ENCODE measurements at regions not wholly inside any gene's neighbourhood (a gene's known extent, or its start where the extent isn't known, plus 50 kb on each side); places are given as distances from the start of the nearest gene placed in this dataset.
A peak's percentile ranks its signal among the peaks of the same experiment; 100 is the strongest.

GRCh38 chr2:62431512-62431911 lies 74.5 kb downstream of the TMEM17 start:
- Histone ChIP-seq H3K27me3 (ENCODE audit: control insufficient read depth, insufficient read depth, low read length) (no peaks in the 10 kb centered on the region), H3K27ac (ENCODE audit: low read length) (no peak overlapping the region), H3K4me3 (ENCODE audit: low read length) (no peak overlapping the region), H3K9me3 (replicated peaks; ENCODE audit: control insufficient read depth, low read depth, low read length) (no peaks in the 10 kb centered on the region), H3K36me3 (ENCODE audit: control insufficient read depth, insufficient read depth, low read length) (no peaks in the 10 kb centered on the region), H3K4me1 (ENCODE audit: control insufficient read depth, insufficient read depth, low read length) (no peaks in the 10 kb centered on the region)
- 87% methylated on average over 3 of the region's 3 CpGs for WGBS (ENCODE audit: insufficient coverage)
- DNase-seq: no peak

GRCh38 chr2:62430146-62430545 lies 75.8 kb downstream of the TMEM17 start:
- H3K4me3 ChIP-seq (ENCODE audit: low read length): no peak overlapping the region
- H3K4me1 ChIP-seq (ENCODE audit: control insufficient read depth, insufficient read depth, low read length): no peaks in the 10 kb centered on the region
- H3K27ac ChIP-seq (ENCODE audit: low read length): no peak overlapping the region
- no peak for DNase-seq
- H3K36me3 ChIP-seq (ENCODE audit: control insufficient read depth, insufficient read depth, low read length): no peaks in the 10 kb centered on the region
- no peaks in the 10 kb centered on the region for H3K9me3 ChIP-seq (replicated peaks; ENCODE audit: control insufficient read depth, low read depth, low read length)
- no peaks in the 10 kb centered on the region for H3K27me3 ChIP-seq (ENCODE audit: control insufficient read depth, insufficient read depth, low read length)

DNA sequence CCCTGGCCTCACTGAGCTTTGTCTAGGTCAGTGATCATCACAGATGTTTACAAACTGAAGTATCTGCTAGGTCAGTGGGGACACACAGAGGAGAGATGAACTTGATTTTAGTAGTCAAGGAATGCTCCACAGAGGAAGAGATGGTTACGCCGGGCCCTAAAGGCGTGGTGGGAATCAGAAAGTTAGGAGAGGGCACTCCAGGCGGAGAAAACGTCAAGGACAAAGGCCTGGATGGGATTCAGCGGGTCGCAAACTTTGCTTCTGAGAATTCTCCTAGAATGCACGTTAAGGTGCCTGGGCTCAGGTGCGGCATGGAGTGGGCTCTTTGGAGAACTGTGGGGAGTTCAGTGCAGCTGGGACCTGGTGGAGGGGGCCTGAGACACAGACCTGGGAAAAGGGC lies 78.8 kb downstream of the TMEM17 start:
- Histone ChIP-seq H3K4me1 (ENCODE audit: control insufficient read depth, insufficient read depth, low read length) (no peaks in the 10 kb centered on the region), H3K27ac (ENCODE audit: low read length) (no peak overlapping the region)

DNA sequence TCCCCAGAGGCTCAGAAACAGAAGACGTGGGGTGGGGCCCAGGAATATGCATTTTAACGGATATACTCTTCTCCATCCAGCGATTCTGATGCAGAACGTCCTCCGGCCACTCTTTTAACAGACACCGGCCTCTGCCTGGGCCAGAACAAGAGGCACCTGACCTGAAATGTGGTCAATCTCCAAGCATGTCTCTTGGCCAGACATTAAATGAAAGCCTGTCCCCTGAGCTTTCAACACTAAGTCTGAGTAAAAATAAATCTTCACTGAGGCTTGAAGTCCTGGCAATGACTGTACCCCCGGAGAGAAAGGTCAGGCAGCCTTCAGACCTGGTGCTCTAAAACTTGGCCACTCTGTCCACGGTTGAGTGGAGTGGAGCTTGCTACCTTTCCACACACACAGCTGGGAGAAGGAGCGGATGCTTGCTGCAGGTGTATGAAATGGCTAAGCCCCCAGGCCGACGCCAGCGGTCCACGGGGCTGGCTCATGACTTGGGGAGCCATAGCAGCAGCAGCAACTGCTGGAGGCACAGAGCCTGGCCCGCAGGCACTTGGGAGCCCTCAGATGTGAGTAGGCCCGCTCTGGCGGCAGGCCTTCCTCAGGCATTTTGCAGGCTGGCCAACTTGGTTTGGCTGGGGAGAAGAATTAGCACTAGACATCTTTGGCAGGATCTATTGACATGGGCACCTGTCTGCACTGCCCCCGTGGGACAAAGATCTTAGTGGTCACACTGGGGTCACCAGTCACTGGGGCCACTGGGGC lies 79.7 kb downstream of the TMEM17 start:
- H3K27ac ChIP-seq (ENCODE audit: low read length): no peak overlapping the region
- no peaks in the 10 kb centered on the region for H3K4me1 ChIP-seq (ENCODE audit: control insufficient read depth, insufficient read depth, low read length)
- H3K27me3 ChIP-seq (ENCODE audit: control insufficient read depth, insufficient read depth, low read length): no peaks in the 10 kb centered on the region
- no peaks in the 10 kb centered on the region for H3K9me3 ChIP-seq (replicated peaks; ENCODE audit: control insufficient read depth, low read depth, low read length)
- DNase-seq: no peak
- 80% methylated on average over 15 of the region's 17 CpGs for WGBS (ENCODE audit: insufficient coverage)
- no peaks in the 10 kb centered on the region for H3K36me3 ChIP-seq (ENCODE audit: control insufficient read depth, insufficient read depth, low read length)
- no peak overlapping the region for H3K4me3 ChIP-seq (ENCODE audit: low read length)

More for the DNA sequence above, 78.8 kb downstream of the TMEM17 start:
- Histone ChIP-seq H3K36me3 (ENCODE audit: control insufficient read depth, insufficient read depth, low read length) (no peaks in the 10 kb centered on the region), H3K9me3 (replicated peaks; ENCODE audit: control insufficient read depth, low read depth, low read length) (no peaks in the 10 kb centered on the region), H3K27me3 (ENCODE audit: control insufficient read depth, insufficient read depth, low read length) (no peaks in the 10 kb centered on the region), H3K4me3 (ENCODE audit: low read length) (no peak overlapping the region)
- no peak for DNase-seq
- WGBS (ENCODE audit: insufficient coverage): 97% methylated on average over 7 of the region's 9 CpGs

DNA sequence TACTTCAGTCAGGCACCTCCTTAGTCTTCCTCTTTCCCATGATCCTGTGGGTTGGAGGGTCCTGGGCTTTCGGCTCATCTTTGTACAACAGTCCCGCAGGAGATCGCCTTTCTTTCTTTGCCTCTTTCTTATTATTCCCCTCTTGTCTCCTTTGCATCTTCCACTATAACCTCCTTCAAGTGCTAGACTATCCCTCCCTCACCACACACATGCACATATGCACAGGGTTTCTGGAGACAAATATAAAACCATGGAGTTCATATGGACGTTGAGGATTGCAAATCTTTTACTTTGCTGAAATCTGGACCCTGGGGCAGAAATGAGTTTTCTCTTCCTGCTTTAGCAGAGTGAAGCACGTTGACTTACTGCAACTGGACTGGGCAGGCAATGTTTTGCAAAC lies 80.3 kb downstream of the TMEM17 start:
- no peak overlapping the region for H3K27ac ChIP-seq (ENCODE audit: low read length)
- H3K4me3 ChIP-seq (ENCODE audit: low read length): no peak overlapping the region
- no peak for DNase-seq
- no peaks in the 10 kb centered on the region for H3K4me1 ChIP-seq (ENCODE audit: control insufficient read depth, insufficient read depth, low read length)
- WGBS (ENCODE audit: insufficient coverage): 70% methylated on average over 4 of the region's 5 CpGs
- no peaks in the 10 kb centered on the region for H3K36me3 ChIP-seq (ENCODE audit: control insufficient read depth, insufficient read depth, low read length)
- H3K9me3 ChIP-seq (replicated peaks; ENCODE audit: control insufficient read depth, low read depth, low read length): no peaks in the 10 kb centered on the region
- H3K27me3 ChIP-seq (ENCODE audit: control insufficient read depth, insufficient read depth, low read length): no peaks in the 10 kb centered on the region

DNA sequence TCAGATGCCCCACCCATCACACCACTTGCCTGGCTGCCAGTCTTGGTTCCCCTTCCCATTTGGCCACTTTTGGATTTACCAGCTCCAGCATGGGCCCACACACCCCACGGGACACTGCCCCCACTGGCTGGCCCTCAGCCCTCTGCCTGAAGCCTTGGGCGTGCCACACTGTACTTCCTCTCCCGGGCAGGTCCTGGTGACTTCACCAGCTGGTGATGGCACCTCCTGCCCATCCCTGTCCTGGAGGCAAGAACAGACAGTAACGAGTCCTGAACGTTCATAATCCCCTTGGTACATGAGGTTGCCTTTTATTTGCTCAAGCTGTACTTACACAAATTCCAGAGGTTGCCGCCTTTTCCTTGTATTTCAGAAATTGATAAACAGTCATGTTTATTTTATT lies 81.1 kb downstream of the TMEM17 start:
- DNase-seq: no peak
- Histone ChIP-seq H3K4me3 (ENCODE audit: low read length) (no peak overlapping the region), H3K9me3 (replicated peaks; ENCODE audit: control insufficient read depth, low read depth, low read length) (no peaks in the 10 kb centered on the region), H3K36me3 (ENCODE audit: control insufficient read depth, insufficient read depth, low read length) (no peaks in the 10 kb centered on the region), H3K27me3 (ENCODE audit: control insufficient read depth, insufficient read depth, low read length) (no peaks in the 10 kb centered on the region), H3K4me1 (ENCODE audit: control insufficient read depth, insufficient read depth, low read length) (no peaks in the 10 kb centered on the region), H3K27ac (ENCODE audit: low read length) (no peak overlapping the region)
- WGBS (ENCODE audit: insufficient coverage): 84% methylated on average over 3 of the region's 6 CpGs

GRCh38 chr2:62423883-62424458 lies 82.0 kb downstream of the TMEM17 start:
- H3K36me3 ChIP-seq (ENCODE audit: control insufficient read depth, insufficient read depth, low read length): no peaks in the 10 kb centered on the region
- 89% methylated on average over 2 of the region's 3 CpGs for WGBS (ENCODE audit: insufficient coverage)
- no peaks in the 10 kb centered on the region for H3K4me1 ChIP-seq (ENCODE audit: control insufficient read depth, insufficient read depth, low read length)

GRCh38 chr2:62423235-62423634 lies 82.8 kb downstream of the TMEM17 start:
- WGBS (ENCODE audit: insufficient coverage): 69% methylated on average over 4 of the region's 6 CpGs
- Histone ChIP-seq H3K27me3 (ENCODE audit: control insufficient read depth, insufficient read depth, low read length) (no peaks in the 10 kb centered on the region), H3K4me3 (ENCODE audit: low read length) (no peak overlapping the region), H3K9me3 (replicated peaks; ENCODE audit: control insufficient read depth, low read depth, low read length) (peaks cover 3% of the 10 kb centered on the region), H3K4me1 (ENCODE audit: control insufficient read depth, insufficient read depth, low read length) (no peaks in the 10 kb centered on the region), H3K27ac (ENCODE audit: low read length) (no peak overlapping the region), H3K36me3 (ENCODE audit: control insufficient read depth, insufficient read depth, low read length) (no peaks in the 10 kb centered on the region)
- no peak for DNase-seq

More at GRCh38 chr2:62423883-62424458, 82.0 kb downstream of the TMEM17 start:
- H3K4me3 ChIP-seq (ENCODE audit: low read length): no peak overlapping the region
- no peak overlapping the region for H3K27ac ChIP-seq (ENCODE audit: low read length)
- no peak for DNase-seq
- H3K27me3 ChIP-seq (ENCODE audit: control insufficient read depth, insufficient read depth, low read length): no peaks in the 10 kb centered on the region
- peaks cover 3% of the 10 kb centered on the region for H3K9me3 ChIP-seq (replicated peaks; ENCODE audit: control insufficient read depth, low read depth, low read length)

DNA sequence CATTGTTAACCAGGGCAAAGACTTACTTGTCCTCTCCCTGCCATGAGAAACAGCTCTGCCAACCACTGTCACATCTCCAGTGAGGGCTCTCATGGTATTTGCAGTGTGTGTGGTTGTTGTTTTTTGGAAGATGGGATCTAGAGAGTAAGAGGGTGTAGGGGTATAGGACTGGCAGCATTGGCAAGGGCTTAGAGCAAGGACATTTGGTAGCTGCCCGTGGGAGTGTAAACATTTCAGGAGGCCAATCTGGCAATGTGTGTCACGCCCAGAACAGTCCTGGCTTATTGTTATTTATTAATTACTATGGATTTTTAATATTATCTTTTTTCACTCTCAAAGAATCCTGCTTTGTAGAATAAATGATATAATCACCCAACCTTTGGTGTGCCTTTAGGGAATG lies 90.5 kb downstream of the TMEM17 start:
- H3K27ac ChIP-seq (ENCODE audit: low read length): no peak overlapping the region
- H3K4me3 ChIP-seq (ENCODE audit: low read length): no peak overlapping the region
- H3K9me3 ChIP-seq (replicated peaks; ENCODE audit: control insufficient read depth, low read depth, low read length): peaks cover 3% of the 10 kb centered on the region
- no CpG with 5 or more reads among the region's 2 CpGs for WGBS (ENCODE audit: insufficient coverage)
- DNase-seq: no peak
- H3K27me3 ChIP-seq (ENCODE audit: control insufficient read depth, insufficient read depth, low read length): no peaks in the 10 kb centered on the region
- peaks cover 11% of the 10 kb centered on the region for H3K4me1 ChIP-seq (ENCODE audit: control insufficient read depth, insufficient read depth, low read length)
- H3K36me3 ChIP-seq (ENCODE audit: control insufficient read depth, insufficient read depth, low read length): no peaks in the 10 kb centered on the region

- 61% methylated on average over 4 of the region's 4 CpGs for WGBS (ENCODE audit: insufficient coverage)
- Histone ChIP-seq H3K27me3 (ENCODE audit: control insufficient read depth, insufficient read depth, low read length) (no peaks in the 10 kb centered on the region), H3K9me3 (replicated peaks; ENCODE audit: control insufficient read depth, low read depth, low read length) (peaks cover 3% of the 10 kb centered on the region), H3K27ac (ENCODE audit: low read length) (no peak overlapping the region), H3K36me3 (ENCODE audit: control insufficient read depth, insufficient read depth, low read length) (no peaks in the 10 kb centered on the region), H3K4me1 (ENCODE audit: control insufficient read depth, insufficient read depth, low read length) (peaks cover 11% of the 10 kb centered on the region), H3K4me3 (ENCODE audit: low read length) (no peak overlapping the region)
- peak; percentile 47 for DNase-seq
Observed at GRCh38 chr2:62415019-62415431, 91.0 kb downstream of the TMEM17 start.

Data from muscle of leg (tissue), 3 donors.